RWPE2 (cell line): ENCODE measurements at regions not wholly inside any gene's neighbourhood (a gene's known extent, or its start where the extent isn't known, plus 50 kb on each side); places are given as distances from the start of the nearest gene placed in this dataset.
"Not testable (repeated sequence)": the region's sequence is repeated elsewhere in the genome, so short reads cannot be mapped to it uniquely, and the experiment has no call there.

Source experiments
- ATAC-seq: fragments of 200-7000 bp; cut with Tn5 transposase; 3 replicates; pipeline ENCODE4 v1.9.1; 2021; ENCODE audit warnings: low read depth
- DNase-seq: peaks from one replicate; pipeline ENCODE4 v3.0.0-alpha.2; 2020; ENCODE audit warnings: low spot score
- H3K27ac ChIP-seq: fragments of 450-650 bp; 2 replicates; pipeline ENCODE4 v1.5.1; 2017; ENCODE audit warnings: mild to moderate bottlenecking; ENCODE audit not compliant: poor library complexity, severe bottlenecking
- H3K27me3 ChIP-seq: fragments of 250-450 bp; sonication (Bioruptor Pico); 2 replicates; pipeline ENCODE4 v1.5.1; 2021; ENCODE audit warnings: mild to moderate bottlenecking, moderate library complexity; ENCODE audit not compliant: insufficient read depth, poor library complexity, severe bottlenecking
- H3K36me3 ChIP-seq: fragments of 250-450 bp; sonication (Bioruptor Pico); 2 replicates; pipeline ENCODE4 v1.5.1; 2020; ENCODE audit warnings: low read depth, mild to moderate bottlenecking, moderate library complexity
- H3K4me1 ChIP-seq: fragments of 250-450 bp; sonication (Bioruptor Pico); 2 replicates; pipeline ENCODE4 v1.5.1; 2021; ENCODE audit warnings: mild to moderate bottlenecking, moderate library complexity; ENCODE audit not compliant: insufficient read depth, poor library complexity, severe bottlenecking
- H3K4me3 ChIP-seq: fragments of 250-450 bp; sonication (Bioruptor Pico); 2 replicates; pipeline ENCODE4 v1.5.1; 2021; ENCODE audit warnings: mild to moderate bottlenecking, moderate library complexity; ENCODE audit not compliant: severe bottlenecking
- H3K9me3 ChIP-seq: fragments of 250-450 bp; sonication (Bioruptor Pico); 2 replicates; pipeline ENCODE4 v1.5.1; 2021; ENCODE audit warnings: mild to moderate bottlenecking, moderate library complexity; ENCODE audit not compliant: severe bottlenecking
- TF ChIP-seq, protein P1 (sequence below): fragments of 450-650 bp; IDR thresholded peaks from one replicate; pipeline ENCODE4 v1.5.1; 2017; ENCODE audit warnings: mild to moderate bottlenecking, moderate library complexity; ENCODE audit not compliant: poor library complexity, severe bottlenecking

DNA sequence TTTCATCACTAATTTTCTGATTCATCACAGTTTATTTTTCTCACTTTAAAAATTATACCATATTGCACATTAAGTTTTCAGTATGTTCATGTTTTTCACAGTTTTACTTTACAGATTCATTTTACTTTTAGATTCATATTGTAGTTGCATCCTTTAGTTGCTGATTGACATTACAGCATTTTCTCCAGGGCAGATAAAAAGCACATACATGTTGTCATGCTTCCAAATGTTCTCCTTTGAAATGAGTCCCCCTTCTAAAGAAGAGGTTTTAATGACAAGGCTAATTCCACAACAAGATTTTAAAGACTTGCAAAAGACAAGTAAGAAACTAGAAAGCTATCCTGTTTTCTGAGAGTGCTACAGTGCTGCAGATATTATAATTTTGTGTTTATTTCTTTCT, 72.1 kb upstream of the RASSF8 start:
- Histone ChIP-seq H3K9me3 (no peaks in the 10 kb centered on the region), H3K36me3 (no peaks in the 10 kb centered on the region), H3K27ac (no peak overlapping the region), H3K4me3 (no peak overlapping the region), H3K27me3 (no peaks in the 10 kb centered on the region), H3K4me1 (no peaks in the 10 kb centered on the region)
- DNase-seq = no peak
- no peak for ATAC-seq
- TF ChIP-seq, protein P1, sequence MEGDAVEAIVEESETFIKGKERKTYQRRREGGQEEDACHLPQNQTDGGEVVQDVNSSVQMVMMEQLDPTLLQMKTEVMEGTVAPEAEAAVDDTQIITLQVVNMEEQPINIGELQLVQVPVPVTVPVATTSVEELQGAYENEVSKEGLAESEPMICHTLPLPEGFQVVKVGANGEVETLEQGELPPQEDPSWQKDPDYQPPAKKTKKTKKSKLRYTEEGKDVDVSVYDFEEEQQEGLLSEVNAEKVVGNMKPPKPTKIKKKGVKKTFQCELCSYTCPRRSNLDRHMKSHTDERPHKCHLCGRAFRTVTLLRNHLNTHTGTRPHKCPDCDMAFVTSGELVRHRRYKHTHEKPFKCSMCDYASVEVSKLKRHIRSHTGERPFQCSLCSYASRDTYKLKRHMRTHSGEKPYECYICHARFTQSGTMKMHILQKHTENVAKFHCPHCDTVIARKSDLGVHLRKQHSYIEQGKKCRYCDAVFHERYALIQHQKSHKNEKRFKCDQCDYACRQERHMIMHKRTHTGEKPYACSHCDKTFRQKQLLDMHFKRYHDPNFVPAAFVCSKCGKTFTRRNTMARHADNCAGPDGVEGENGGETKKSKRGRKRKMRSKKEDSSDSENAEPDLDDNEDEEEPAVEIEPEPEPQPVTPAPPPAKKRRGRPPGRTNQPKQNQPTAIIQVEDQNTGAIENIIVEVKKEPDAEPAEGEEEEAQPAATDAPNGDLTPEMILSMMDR = no peak

DNA sequence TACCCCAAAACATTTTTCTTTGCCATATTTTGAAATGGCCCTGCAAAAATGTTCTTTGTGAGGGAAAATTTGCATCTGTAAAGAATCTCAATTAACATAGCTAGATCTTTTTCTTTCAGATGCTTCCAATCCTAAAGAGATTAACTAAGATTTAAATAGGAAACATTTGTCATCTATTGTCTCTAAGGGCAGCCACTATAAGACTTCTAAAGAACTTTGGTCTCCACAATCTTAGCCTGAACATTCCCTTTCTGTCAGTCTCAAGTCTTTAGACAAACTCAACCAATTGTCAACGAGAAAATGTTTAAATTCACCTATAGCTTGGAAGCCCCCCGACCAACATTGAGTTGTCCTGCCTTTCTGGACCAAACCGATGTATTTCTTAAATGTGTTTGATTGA, 71.1 kb upstream of the RASSF8 start:
- Histone ChIP-seq H3K4me3 (no peak overlapping the region), H3K9me3 (no peaks in the 10 kb centered on the region), H3K4me1 (no peaks in the 10 kb centered on the region), H3K27ac (no peak overlapping the region), H3K36me3 (no peaks in the 10 kb centered on the region), H3K27me3 (no peaks in the 10 kb centered on the region)
- no peak for ATAC-seq
- TF ChIP-seq, protein P1 = no peak
- DNase-seq = no peak

DNA sequence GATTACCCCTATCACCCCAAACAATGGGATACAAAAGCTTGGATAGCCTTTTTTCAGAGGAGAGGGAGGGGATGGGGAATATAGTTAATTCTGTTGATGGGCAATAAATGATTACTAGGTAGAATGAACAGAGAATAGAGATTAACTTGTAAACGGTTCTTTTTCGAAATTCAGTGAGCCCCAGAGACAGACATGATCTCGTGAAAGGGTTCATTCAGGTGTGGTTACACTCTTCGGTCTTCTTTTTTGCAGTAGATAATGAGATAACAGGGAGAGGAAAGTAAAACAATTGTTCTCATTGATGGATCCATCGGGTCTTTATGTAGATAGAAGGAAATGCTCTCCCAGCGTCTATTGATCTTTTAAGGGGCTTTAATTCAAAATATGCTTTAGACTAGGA, 69.3 kb upstream of the RASSF8 start:
- ATAC-seq (no peak), DNase-seq (no peak)
- no peaks in the 10 kb centered on the region for H3K27me3 ChIP-seq
- H3K36me3 ChIP-seq = no peaks in the 10 kb centered on the region
- no peaks in the 10 kb centered on the region for H3K4me1 ChIP-seq
- H3K9me3 ChIP-seq = no peaks in the 10 kb centered on the region
- no peak overlapping the region for H3K27ac ChIP-seq
- no peak overlapping the region for H3K4me3 ChIP-seq
- TF ChIP-seq, protein P1 = no peak

DNA sequence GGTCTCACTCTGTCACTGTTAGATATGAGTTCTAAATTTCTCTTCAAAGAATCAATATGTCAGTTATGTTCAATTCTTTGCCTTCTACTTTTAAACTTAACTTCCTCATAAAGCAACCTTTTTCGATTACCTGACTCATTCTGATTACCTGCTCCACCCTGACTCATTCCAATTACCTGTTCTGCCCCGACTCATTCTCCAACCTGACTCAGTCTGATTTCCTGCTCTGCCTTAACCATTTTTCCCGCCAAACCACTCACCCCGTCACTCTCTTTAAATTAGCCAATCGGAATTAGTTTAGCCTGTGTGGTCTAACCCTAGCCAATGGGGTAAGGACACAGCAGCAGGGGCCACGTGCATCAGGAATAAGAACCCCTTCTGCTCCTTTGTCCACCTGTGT, 67.4 kb upstream of the RASSF8 start:
- not testable (repeated sequence) for H3K4me1 ChIP-seq, H3K27ac ChIP-seq, H3K36me3 ChIP-seq, H3K4me3 ChIP-seq, ATAC-seq, H3K9me3 ChIP-seq, H3K27me3 ChIP-seq, DNase-seq

DNA sequence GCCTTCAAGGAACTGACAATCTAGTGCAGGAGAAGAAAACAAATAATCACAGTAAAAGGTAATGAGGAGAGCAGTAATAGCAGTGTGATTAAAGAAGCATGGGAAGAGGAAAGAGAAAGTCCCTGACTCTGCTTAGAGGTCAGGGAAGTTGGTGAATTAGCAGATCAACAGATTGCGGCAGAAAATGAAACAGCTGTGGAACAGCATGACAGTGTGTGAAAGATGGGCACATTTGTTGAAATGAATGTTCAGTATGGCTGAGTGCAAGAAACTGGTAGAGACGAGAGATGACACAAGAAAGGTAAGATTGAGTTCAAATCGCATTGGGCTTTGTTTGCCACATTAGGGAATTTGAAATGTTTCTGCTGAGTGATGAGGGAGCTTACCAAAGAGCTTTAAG, 63.7 kb upstream of the RASSF8 start:
- TF ChIP-seq, protein P1 = no peak
- DNase-seq = no peak

More for the DNA sequence above, 63.7 kb upstream of the RASSF8 start:
- no peak for ATAC-seq
- no peak overlapping the region for H3K27ac ChIP-seq
- no peaks in the 10 kb centered on the region for H3K27me3 ChIP-seq
- no peaks in the 10 kb centered on the region for H3K4me1 ChIP-seq
- H3K36me3 ChIP-seq = no peaks in the 10 kb centered on the region
- H3K4me3 ChIP-seq = no peak overlapping the region
- H3K9me3 ChIP-seq = no peaks in the 10 kb centered on the region
